ENCODE measurements at regions not wholly inside any gene's neighbourhood (a gene's known extent, or its start where the extent isn't known, plus 50 kb on each side); places are given as distances from the start of the nearest gene placed in this dataset.
"Not testable (repeated sequence)": the region's sequence is repeated elsewhere in the genome, so short reads cannot be mapped to it uniquely, and the experiment has no call there.

GRCh38 chr1:181185461-181185860, 97.0 kb downstream of the IER5 start:
- ATAC-seq (no peak), DNase-seq (ENCODE audit: low spot score in 2 of 2) (no peak)
- no peak overlapping the region for H3K27ac Mint-ChIP-seq
- no peaks in the 10 kb centered on the region for H3K9me3 Mint-ChIP-seq
- no peaks in the 10 kb centered on the region for H3K36me3 Mint-ChIP-seq

GRCh38 chr1:181186133-181186532, 97.6 kb downstream of the IER5 start:
- H3K36me3 Mint-ChIP-seq; H3K9me3 Mint-ChIP-seq; DNase-seq (ENCODE audit: low spot score in 2 of 2); H3K27ac Mint-ChIP-seq; ATAC-seq: not testable (repeated sequence)

GRCh38 chr1:181187337-181188126, 99.0 kb downstream of the IER5 start:
- Mint-ChIP-seq H3K27ac (no peak overlapping the region), H3K9me3 (no peaks in the 10 kb centered on the region), H3K36me3 (no peaks in the 10 kb centered on the region)
- ATAC-seq (no peak), DNase-seq (ENCODE audit: low spot score in 2 of 2) (no peak)

GRCh38 chr1:181189245-181189644, 100.7 kb downstream of the IER5 start:
- DNase-seq (ENCODE audit: low spot score in 2 of 2), result no peak
- H3K36me3 Mint-ChIP-seq, result no peaks in the 10 kb centered on the region
- no peak overlapping the region for H3K27ac Mint-ChIP-seq
- no peaks in the 10 kb centered on the region for H3K9me3 Mint-ChIP-seq
- ATAC-seq, result no peak

- Mint-ChIP-seq H3K36me3 (no peaks in the 10 kb centered on the region), H3K27ac (no peak overlapping the region), H3K9me3 (no peaks in the 10 kb centered on the region)
- DNase-seq (ENCODE audit: low spot score in 2 of 2) (peak; percentile 78 to 94), ATAC-seq (peak; percentile 89 to 90)
Measured at GRCh38 chr1:181189691-181190363, 101.3 kb downstream of the IER5 start.

GRCh38 chr1:181190364-181191035, 102.0 kb downstream of the IER5 start:
- ATAC-seq (peak; percentile 45 to 56), DNase-seq (ENCODE audit: low spot score in 2 of 2) (no peak)
- Mint-ChIP-seq H3K36me3 (no peaks in the 10 kb centered on the region), H3K9me3 (no peaks in the 10 kb centered on the region), H3K27ac (no peak overlapping the region)

GRCh38 chr1:181191494-181192040, 103.1 kb downstream of the IER5 start:
- Mint-ChIP-seq H3K9me3 (no peaks in the 10 kb centered on the region), H3K36me3 (no peaks in the 10 kb centered on the region), H3K27ac (no peak overlapping the region)
- DNase-seq (ENCODE audit: low spot score in 2 of 2) (no peak), ATAC-seq (no peak)

- ATAC-seq, result no peak
- DNase-seq (ENCODE audit: low spot score in 2 of 2), result no peak
- no peaks in the 10 kb centered on the region for H3K36me3 Mint-ChIP-seq
- no peaks in the 10 kb centered on the region for H3K9me3 Mint-ChIP-seq
- H3K27ac Mint-ChIP-seq, result no peak overlapping the region
Measured at GRCh38 chr1:181192316-181192715, 103.8 kb downstream of the IER5 start.

- Mint-ChIP-seq H3K36me3 (peaks cover 0 to 5% of the 10 kb centered on the region in 2 donors), H3K9me3 (no peaks in the 10 kb centered on the region), H3K27ac (no peak overlapping the region)
- DNase-seq (ENCODE audit: low spot score in 2 of 2), result no peak
- ATAC-seq, result no peak
Measured at GRCh38 chr1:181202986-181203555, 114.6 kb downstream of the IER5 start.

- Mint-ChIP-seq H3K27ac (no peak overlapping the region), H3K9me3 (no peaks in the 10 kb centered on the region), H3K36me3 (no peaks in the 10 kb centered on the region)
- DNase-seq (ENCODE audit: low spot score in 2 of 2) (no peak), ATAC-seq (no peak)
Measured at GRCh38 chr1:181204530-181204929, 116.0 kb downstream of the IER5 start.

GRCh38 chr1:181205901-181206300, 117.4 kb downstream of the IER5 start:
- no peak for DNase-seq (ENCODE audit: low spot score in 2 of 2)
- no peak for ATAC-seq
- Mint-ChIP-seq H3K27ac (no peak overlapping the region), H3K36me3 (no peaks in the 10 kb centered on the region), H3K9me3 (no peaks in the 10 kb centered on the region)

- no peaks in the 10 kb centered on the region for H3K36me3 Mint-ChIP-seq
- ATAC-seq (no peak), DNase-seq (ENCODE audit: low spot score in 2 of 2) (no peak)
- H3K27ac Mint-ChIP-seq, result no peak overlapping the region
- no peaks in the 10 kb centered on the region for H3K9me3 Mint-ChIP-seq
Measured at GRCh38 chr1:181206513-181206912, 118.0 kb downstream of the IER5 start.

- ATAC-seq, result no peak
- no peak for DNase-seq (ENCODE audit: low spot score in 2 of 2)
- H3K27ac Mint-ChIP-seq, result no peak overlapping the region
- H3K36me3 Mint-ChIP-seq, result no peaks in the 10 kb centered on the region
- H3K9me3 Mint-ChIP-seq, result no peaks in the 10 kb centered on the region
Measured at GRCh38 chr1:181206979-181207790, 118.7 kb downstream of the IER5 start.

GRCh38 chr1:181208083-181208482, 119.6 kb downstream of the IER5 start:
- Mint-ChIP-seq H3K36me3 (no peaks in the 10 kb centered on the region), H3K9me3 (no peaks in the 10 kb centered on the region), H3K27ac (no peak overlapping the region)
- ATAC-seq (no peak), DNase-seq (ENCODE audit: low spot score in 2 of 2) (no peak)

GRCh38 chr1:181208967-181209366, 120.5 kb downstream of the IER5 start:
- H3K36me3 Mint-ChIP-seq, result no peaks in the 10 kb centered on the region
- ATAC-seq, result no peak
- no peak for DNase-seq (ENCODE audit: low spot score in 2 of 2)
- H3K27ac Mint-ChIP-seq, result peak overlapping the region in 1 of 2 donors; percentile 52
- no peaks in the 10 kb centered on the region for H3K9me3 Mint-ChIP-seq

GRCh38 chr1:181213056-181213455, 124.6 kb downstream of the IER5 start:
- Mint-ChIP-seq H3K36me3 (no peaks in the 10 kb centered on the region), H3K27ac (no peak overlapping the region), H3K9me3 (peaks cover 0 to 5% of the 10 kb centered on the region in 2 donors)
- DNase-seq (ENCODE audit: low spot score in 2 of 2), result no peak
- ATAC-seq, result no peak
